ENCODE measurements at regions not wholly inside any gene's neighbourhood (a gene's known extent, or its start where the extent isn't known, plus 50 kb on each side); places are given as distances from the start of the nearest gene placed in this dataset.
"Not testable (repeated sequence)": the region's sequence is repeated elsewhere in the genome, so short reads cannot be mapped to it uniquely, and the experiment has no call there.

DNA sequence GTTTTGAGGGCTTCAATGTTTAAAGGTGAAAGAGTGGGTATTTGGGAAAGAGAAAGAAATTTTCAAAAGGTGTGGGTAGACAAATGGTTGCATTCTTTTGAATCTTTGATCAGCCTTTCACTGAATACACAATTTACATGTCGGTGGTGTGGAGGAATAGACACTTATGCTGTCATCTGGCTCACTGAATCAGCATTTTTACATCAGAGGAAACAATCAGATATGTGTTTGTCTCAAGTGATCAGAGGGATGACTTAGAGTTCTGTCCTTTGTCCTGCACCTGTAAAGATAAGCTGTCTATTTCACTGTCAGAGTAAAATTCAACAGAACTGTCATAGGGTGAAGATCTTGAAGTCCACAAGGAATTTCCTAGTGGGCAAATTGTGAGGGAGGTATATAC lies 170.9 kb upstream of the USP25 start:
- DNase-seq = no peak

DNA sequence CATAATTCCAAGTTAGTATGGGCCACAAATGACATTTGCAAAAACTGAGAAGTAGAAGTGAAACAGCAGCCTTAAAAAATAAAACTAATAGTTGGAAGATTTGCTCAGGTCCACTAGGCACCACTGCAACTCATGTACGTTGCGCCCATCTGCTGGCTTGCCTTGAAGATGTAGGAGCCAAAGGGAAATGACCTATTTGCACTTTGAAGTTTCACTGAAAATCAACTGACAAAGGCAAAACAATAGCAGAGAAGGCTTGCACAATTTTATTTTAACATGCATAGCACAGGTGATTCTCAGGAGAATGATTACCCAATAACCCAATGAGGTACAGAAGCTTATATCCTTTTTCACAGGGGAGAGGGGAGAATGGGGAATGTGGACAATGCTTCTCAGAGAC lies 170.1 kb upstream of the USP25 start:
- DNase-seq = no peak

DNA sequence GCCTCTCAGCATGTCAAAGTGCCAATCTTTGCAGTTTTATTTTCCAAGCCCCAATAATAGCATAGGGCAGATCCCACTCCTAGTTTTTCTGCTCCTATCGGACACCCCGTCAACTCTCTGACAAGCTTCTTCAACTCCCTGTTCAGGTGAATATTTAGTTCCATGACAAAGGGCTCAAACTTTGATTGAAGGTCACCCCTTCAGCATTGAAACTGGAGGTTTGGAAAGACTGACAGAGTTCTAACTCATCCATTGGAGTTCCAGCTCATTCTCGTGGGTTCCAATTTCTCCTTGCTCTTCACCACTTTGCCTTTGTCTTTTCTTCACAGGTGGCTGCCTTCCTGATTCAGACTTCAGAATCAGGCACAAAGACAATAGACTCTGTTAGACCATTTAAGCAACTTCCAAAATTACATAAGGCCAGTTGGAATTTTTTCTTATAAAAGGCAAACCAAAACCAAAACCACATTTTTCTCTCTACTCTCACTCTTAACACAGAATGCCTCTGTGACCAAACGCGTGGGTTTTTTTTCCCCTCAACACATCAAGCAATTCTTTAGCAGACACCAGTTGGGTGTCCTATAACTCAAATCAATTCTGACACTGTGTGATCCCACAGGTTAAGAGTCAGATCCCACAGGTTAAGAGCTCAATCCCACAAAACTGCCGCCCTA lies 169.3 kb upstream of the USP25 start:
- DNase-seq = no peak

DNA sequence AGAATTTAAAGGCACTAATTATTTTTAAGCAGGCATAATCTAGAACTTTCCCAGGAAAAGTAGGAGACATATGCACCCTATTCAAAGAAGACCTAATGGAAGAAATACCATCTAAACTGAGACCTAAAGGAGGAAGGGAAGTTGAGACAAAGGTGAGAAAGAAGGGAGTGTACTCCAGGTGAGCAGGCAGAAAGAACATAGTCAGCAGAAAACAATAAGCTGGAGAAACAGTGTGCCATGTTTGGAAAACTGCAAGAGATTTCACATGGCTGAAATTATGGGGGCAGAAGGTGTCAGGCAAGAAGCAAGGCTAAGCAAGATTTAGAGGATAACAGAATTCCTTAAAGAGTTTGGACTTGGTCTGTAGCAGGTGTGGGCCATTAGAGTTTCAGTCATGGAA lies 167.0 kb upstream of the USP25 start:
- DNase-seq = no peak

DNA sequence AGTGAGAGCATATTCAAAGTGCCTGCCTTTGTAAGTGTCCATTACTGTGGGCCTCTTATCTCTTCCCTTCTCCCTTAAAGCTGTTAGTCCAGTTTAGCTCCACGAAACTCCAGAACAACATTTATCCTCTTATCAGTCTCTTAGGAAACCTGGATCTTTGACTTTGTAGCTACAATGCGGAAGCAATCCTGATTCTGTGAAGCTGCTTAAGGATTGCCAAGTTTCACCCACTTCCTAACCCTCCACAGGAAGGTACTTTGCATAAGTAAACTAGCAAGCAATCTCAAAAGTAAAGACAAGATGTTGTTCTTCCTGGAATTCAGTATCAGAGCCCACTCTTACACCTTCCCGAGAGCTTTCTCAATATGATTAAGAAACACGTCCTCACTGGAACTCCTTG lies 164.9 kb upstream of the USP25 start:
- DNase-seq = no peak

DNA sequence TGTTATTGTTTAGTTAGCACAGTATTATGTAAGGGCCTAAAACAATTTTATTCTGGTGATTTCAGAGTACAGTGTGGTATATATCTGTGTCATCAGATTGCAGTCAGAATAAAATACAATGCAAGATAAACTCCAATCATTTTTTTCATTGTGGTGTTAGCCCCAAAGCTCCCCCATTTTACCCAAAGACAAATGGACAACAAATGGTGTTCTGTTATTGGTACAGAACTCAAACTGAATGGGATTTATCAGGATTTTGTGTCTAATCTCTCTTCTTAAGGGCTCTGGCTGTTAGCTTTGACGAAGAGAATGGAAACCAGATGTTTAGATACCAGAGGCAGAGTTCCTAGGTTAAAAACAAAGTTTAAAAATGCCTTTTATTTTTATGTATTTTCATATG lies 163.1 kb upstream of the USP25 start:
- DNase-seq = no peak

DNA sequence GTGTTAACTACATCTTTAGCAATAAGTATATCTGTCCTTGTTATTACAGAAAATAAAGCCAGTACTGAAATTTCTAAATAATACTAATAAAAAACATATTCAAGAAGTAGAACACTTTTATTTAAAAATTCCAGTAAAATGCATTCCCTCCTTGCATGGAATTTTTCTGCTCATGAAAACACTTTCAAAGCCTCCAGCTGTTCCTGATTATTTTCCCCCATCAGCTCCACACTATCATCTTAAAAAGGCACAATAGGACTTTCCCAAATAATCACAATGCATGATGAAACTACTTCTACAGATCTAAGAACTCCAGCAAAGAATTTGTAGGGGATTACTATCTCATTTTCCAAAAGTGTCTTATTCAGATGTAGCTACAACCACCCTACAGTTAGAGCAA lies 162.6 kb upstream of the USP25 start:
- no peak for DNase-seq

DNA sequence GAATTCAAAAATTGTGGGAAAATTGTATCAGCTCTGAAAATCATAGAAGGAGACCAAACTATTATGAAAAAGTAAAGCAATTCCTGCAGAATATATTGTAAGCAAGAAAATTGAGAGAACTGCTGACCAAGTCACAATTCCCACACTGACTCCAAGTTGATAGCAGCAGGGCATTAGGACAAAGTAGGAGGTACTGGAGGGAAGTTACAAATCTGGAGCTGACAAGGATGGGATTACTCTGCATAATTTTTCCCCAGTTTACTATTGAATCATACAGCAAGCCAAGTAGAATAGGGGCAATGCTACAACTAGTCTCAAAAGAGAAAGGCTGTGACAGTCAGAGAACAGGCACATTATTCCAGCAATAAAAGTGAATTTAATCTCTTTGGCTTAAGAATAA lies 161.3 kb upstream of the USP25 start:
- DNase-seq = no peak

DNA sequence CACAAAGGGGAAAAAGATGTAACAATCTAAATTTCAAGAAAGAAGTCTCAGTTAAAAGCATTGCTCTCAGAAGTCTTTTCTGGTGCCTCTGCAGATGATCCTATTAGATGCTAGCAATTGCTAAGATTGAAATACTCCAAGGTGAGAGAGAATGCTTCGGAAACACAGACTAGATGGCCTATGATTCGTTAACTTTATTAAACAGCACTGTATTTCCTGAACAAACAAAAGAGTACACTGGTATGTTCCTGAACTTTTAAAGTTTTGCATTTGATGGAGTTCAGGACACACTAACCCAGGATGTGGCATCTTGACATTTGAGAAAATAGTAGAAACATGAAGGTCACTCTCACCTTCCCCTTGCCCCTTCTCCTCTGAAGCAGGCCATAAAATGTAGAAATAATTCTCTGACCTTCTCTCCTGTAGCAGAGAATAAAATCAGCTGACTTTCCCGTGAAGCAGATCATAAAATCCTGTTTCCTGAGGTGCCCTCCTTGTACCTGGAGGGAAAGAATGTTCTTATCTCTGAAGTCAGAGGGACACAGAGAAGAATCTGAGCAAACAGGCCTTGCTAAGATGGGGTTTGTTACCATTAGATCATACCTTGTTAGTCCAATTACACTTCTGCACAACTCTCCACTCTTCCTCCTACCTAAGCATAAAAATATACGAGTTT lies 142.9 kb upstream of the USP25 start:
- DNase-seq = no peak

DNA sequence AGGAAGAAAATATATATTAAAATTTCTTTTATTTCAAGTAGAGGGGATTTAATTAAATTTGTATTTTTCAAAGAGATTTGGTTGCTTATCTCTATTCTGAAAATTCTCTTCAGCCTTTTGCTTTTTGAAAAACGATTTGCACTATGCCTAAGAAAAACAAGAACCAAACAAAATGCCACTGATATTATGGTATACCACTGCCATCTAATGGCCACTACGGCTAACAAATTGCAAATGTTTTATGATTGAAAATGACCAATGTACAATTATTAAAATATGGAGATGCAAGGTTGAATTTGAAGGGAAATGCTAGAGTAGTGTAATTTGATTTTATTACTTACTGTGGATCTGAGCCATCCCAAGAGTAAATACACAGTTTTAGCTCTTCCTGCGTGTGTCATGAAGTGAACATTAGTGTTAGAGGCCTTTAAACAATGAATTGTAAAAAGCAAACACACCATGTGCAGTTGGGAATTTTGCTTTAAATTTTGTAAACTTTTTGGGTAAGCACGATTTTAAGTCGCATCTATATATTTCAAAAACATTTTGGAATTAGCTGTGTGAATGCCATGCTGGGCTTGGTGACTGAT lies 137.4 kb upstream of the USP25 start:
- peak; percentile 37 for DNase-seq

DNA sequence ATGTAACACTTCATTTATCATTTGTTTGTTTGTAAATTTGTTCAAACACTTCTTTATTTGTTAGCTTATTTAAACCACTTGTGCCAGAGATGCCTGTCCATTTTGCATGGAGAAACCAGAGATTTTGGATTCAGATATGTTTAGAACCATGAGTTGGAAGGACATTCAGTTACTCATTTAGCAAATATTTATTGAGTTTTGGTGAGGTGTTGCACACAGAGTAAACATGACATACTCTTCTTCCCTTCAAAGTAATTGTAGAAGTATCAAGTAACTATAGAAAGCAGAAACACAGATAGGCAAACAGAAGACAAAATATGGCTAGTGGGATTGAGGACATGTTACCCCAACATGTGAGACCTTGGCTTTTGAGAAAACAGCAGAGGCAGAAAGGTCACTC lies 136.8 kb upstream of the USP25 start:
- DNase-seq = no peak

DNA sequence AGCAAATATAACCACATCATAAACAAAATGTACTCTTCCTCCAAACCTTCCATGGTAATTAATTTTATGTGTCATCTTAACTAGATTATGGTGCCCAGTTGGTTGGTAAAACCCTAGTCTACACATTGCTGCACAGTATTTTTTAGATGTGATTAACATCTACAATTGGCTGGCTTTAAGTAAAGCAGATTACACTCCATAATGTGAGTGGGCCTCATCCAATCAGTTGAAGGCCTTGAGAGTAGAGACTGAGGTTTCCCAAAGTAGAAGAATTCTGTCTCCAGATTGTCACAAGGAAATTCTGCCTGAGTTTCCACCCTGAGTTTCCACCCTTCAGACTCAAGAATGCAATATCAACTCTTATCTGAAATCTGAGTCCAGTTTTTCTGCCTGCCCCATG lies 128.4 kb upstream of the USP25 start:
- no peak for DNase-seq

DNA sequence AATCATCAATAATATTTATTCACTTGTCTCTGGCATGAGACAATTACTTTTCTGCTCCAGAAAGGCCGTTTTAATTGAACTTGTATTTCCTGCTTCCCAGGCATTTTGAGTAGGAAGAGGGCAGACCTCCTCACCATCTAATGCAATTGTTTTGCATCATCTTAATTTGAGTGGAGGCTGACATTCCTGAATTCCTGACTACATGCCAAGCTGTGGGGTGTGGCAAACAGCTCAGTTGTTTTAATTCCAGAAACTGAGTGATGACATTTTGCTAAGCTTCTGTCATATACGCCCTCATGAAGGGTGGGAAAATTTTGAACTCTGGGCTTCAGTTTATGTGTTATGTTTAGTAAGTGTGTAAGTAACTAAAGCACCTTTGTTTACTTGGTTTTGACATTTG lies 125.4 kb upstream of the USP25 start:
- DNase-seq = peak; percentile 52

DNA sequence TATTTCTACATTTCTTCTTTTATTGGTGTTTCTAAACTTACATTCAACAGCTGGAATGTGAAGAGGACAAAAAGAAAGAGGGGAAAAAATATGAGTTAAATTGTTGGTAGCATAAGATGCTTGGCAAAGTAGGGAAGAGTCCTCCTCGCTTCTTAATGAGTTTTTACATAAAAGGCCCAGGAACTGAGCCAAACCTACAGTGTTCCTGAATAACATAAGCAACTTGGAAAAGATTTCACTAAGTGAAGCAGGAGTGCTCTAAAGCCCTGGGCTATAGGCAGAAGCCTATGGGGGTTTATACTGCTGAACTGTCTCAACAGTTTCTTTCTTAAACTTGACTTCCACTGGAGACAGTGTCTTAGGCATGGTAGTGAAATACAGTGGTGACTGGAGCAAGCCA lies 115.0 kb upstream of the USP25 start:
- no peak for DNase-seq

DNA sequence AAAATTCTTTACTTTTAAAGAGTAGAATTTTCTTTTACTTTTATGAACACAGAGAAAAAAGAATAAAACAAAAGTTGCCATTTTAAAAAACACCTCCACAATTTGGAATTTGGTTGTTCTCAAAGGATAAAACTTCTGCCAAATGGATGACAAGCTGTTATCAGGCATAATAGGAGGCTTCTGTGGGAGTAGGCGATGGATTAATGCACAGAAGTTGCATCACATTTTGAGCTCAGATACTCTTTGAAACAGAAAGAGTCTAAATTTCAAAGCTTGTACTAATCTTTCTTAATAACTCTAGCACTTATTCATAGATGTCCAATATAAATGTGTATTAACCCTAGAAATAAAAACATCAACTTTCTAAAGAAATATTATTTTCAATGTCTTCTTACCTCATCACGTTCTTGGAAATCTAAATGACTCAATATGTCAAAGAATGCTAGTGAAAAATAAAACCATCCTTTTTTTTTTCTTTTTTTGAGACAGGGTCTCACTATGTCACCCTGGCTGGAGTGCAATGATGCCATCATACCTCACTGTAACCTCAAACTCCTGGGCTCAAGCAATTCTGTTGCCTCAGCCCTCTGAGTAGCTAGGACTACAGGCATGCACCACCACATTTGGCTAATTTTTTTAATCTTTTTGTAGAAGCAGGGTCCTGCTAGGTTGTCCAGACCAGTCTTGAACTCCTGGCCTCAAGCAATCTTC lies 112.8 kb upstream of the USP25 start:
- DNase-seq = no peak

DNA sequence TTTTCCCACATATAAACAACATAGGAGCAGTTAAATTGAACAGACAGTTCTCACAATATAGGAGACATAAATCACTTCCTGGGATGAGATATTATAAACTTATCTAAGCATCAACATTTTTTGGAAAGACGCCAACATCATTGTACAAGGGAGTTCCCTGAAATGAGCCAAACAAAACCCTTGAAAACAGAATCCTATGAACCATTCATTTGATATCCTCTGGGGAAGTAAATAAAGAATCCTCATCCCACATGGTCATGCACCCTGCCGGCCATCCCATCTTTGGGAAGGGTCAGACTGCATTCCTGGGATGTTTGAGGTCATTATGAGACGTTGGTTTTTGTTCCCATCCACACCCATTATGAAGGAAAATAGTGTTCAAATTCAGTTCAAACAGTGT lies 111.8 kb upstream of the USP25 start:
- DNase-seq = peak; percentile 47

DNA sequence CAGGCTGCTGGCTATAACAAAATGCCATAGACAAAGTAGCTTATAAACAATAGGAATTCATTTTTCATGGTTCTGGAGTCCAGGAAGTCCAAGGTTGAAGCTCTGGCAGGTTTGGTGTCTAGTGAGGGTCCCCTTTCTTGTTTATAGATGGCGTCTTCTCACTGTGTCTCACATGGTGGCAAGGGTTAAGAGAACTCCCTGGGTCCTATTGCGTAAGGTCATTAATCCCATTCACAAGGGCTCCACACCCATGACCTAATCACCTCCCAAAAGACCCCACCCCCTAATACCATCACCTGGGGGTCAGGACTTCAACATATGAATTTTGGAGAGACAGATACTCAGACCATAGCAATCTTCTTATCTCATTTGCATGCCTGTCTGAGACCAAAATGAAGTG lies 108.9 kb upstream of the USP25 start:
- DNase-seq = no peak

DNA sequence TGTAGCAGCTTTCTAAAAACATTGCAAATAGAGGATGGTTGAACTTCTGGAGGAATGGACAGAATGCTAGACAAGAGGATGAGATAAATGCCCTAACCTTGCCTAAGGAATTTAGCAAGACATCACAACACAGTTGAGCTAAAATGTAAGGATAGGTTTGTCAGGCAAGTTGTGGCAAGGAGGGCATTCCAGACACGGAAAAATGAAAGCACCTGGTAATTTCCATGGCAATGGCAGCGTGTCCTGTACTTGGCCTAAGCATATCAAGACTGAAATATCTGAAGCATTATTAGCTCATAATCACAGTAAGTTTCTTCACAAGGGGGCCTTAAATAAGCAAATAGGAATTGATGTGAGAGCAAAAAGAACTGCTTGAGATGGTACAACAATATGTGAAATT lies 105.1 kb upstream of the USP25 start:
- no peak for DNase-seq

DNA sequence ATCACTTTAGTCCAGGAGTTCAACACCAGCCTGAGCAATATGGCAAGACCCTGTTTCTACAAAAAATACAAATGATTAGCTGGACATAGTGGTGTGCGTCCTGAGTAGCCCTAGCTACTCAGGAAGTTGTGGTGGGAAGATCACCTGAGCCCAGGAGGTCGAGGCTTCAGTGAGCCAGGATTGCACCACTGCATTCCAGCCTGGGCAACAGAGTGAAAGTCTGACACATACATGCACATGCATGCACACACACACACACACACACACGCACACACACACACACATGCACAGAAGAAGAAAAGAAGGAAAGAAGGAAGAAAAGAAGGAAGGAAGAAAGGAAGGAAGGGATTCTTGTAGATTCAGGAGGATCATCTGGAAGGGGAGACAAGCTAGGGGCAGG lies 104.4 kb upstream of the USP25 start:
- no peak for DNase-seq

DNA sequence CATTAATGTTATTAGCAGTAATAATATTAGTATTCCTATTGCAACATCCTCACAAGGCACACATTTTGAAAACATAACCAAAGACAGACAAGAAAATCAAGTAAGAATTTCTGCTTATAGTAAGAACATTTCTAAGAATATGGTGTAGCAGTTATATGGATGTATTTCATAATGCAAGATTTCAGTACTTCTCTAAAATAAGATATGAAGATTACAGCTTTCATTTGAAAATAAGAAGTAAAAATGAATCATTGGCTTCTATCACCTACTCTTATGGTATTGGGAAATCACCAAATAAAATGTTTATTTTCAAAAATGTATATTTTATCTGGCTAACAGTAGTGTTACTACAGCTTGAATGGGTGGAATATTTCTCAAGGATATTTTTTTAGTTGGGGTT lies 103.8 kb upstream of the USP25 start:
- DNase-seq = no peak

DNA sequence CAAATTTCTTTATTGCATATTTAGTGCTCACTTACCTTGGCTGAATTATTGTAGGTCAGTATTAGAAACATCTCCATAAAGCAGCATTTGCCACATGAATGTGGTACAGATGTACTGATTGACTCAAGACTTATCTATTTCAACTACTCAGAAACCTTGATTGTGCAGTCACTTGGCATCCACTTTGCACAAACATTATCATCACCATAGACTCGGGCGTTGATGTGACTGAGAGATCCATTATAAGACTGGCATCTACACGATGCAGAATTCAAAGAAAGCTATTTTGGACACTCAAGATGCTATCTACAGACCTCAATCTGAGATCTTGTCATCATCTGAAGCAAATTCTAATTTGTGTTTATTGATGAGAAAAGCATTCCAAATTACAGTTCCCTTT lies 102.8 kb upstream of the USP25 start:
- no peak for DNase-seq

DNA sequence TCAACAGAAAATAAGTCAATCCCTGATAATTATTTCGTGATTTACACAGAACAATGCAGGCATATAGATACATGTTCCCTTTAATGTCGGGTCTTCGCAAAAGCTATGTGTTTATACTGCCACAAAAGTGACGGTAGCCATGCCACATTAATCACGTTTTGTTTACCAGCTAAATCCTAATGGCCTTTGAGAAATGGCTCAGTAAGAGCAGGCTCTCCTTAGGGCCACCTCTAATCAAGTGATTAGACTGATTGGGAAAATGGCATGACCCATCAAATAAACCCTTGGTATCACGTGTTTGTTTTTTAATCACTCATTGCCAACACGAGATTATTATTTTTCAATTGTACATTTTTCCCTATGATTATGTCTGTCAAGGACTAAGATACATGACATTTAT lies 102.0 kb upstream of the USP25 start:
- no peak for DNase-seq

DNA sequence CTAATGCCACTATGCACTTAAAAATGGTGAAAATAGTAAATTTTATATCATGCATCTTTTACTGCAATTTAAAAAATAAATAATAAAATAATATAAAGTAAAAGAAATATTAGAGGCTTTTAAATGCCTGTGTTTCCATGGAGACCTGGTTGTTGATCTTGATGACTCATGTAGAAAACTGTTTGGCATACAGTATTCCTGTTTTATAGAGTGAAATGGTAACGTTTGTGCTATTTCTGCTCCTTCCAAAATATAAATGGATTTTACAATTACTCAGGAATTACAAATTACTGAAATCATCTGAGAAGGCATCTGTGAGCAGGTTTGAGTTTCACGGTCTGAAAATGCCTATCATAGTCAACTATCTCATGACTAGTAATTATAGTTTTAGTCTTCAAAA lies 98.4 kb upstream of the USP25 start:
- peak; percentile 62 for DNase-seq

DNA sequence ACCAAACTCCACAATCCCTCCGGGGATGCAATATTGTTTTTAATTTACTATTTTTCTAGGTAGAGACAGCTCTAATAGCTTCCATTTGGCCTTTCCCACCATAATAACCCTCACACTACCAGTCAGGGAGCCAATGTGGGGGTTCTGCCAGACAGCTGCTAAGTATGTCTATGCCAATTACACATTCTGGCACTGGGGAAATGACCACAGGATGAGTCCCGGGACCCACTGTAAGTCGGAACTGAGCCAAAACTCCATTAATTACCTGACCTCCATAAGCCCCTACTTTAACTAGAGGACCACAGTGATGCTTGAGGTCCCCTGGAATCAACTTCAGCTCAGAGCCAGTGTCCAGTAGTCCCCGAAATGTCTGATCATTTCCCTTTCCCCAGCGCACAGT lies 95.2 kb upstream of the USP25 start:
- not testable (repeated sequence) for DNase-seq

Data from HCEC 1CT (cell line).